GM21529 (cell line): ENCODE measurements at regions not wholly inside any gene's neighbourhood (a gene's known extent, or its start where the extent isn't known, plus 50 kb on each side); places are given as distances from the start of the nearest gene placed in this dataset.
"Not testable (repeated sequence)": the region's sequence is repeated elsewhere in the genome, so short reads cannot be mapped to it uniquely, and the experiment has no call there.

ENCODE experiments used
- ATAC-seq: cut with Tn5 transposase; IDR thresholded peaks from one replicate; pipeline ENCODE4 v1.9.1; 2021; ENCODE audit not compliant: unreplicated experiment

- no peak for ATAC-seq
These were observed 492.6 kb downstream of the EBF1 start for GRCh38 chr5:158607088-158607487.

- ATAC-seq, result no peak
These were observed 493.5 kb downstream of the EBF1 start for GRCh38 chr5:158606233-158606632.

GRCh38 chr5:158602981-158603380 is 496.7 kb downstream of the EBF1 start:
- no peak for ATAC-seq

GRCh38 chr5:158601118-158601517 is 498.6 kb downstream of the EBF1 start:
- ATAC-seq, result no peak

GRCh38 chr5:158600679-158601078 is 499.0 kb downstream of the EBF1 start:
- no peak for ATAC-seq

- no peak for ATAC-seq
These were observed 500.6 kb downstream of the EBF1 start for GRCh38 chr5:158599157-158599556.

GRCh38 chr5:158594595-158595242 is 505.0 kb downstream of the EBF1 start:
- ATAC-seq, result no peak

GRCh38 chr5:158593925-158594324 is 505.8 kb downstream of the EBF1 start:
- no peak for ATAC-seq

- ATAC-seq, result no peak
These were observed 508.3 kb downstream of the EBF1 start for GRCh38 chr5:158591301-158591863.

- ATAC-seq, result no peak
These were observed 508.9 kb downstream of the EBF1 start for GRCh38 chr5:158590746-158591300.

GRCh38 chr5:158589939-158590338 is 509.8 kb downstream of the EBF1 start:
- ATAC-seq, result no peak

GRCh38 chr5:158588617-158589016 is 511.1 kb downstream of the EBF1 start:
- no peak for ATAC-seq

GRCh38 chr5:158586054-158586453 is 513.7 kb downstream of the EBF1 start:
- no peak for ATAC-seq

GRCh38 chr5:158582669-158583068 is 517.0 kb downstream of the EBF1 start:
- not testable (repeated sequence) for ATAC-seq

- ATAC-seq, result no peak
These were observed 525.9 kb downstream of the EBF1 start for GRCh38 chr5:158573829-158574228.

- no peak for ATAC-seq
These were observed 529.2 kb downstream of the EBF1 start for GRCh38 chr5:158570502-158570901.

- no peak for ATAC-seq
These were observed 530.2 kb downstream of the EBF1 start for GRCh38 chr5:158569534-158569933.

- no peak for ATAC-seq
These were observed 534.5 kb downstream of the EBF1 start for GRCh38 chr5:158565017-158565789.

GRCh38 chr5:158563760-158564390 is 535.8 kb downstream of the EBF1 start:
- ATAC-seq, result no peak

GRCh38 chr5:158561562-158562190 is 538.0 kb downstream of the EBF1 start:
- ATAC-seq, result no peak

- ATAC-seq, result peak; percentile 95
These were observed 539.5 kb downstream of the EBF1 start for GRCh38 chr5:158560170-158560569.
